Prostate gland (tissue), 2 donors: ENCODE measurements at regions not wholly inside any gene's neighbourhood (a gene's known extent, or its start where the extent isn't known, plus 50 kb on each side); places are given as distances from the start of the nearest gene placed in this dataset.

Source experiments
- DNase-seq: peaks from one replicate; pipeline ENCODE4 v3.0.0-alpha.2; 2019; ENCODE audit warnings: low spot score
- H3K27ac ChIP-seq, 2 donors: fragments of 200-600 bp; sonication (generic); 2 replicates each; pipeline ENCODE4 v1.5.1; 2017 to 2019
- H3K27me3 ChIP-seq: fragments of 200-600 bp; sonication (generic); replicated peaks from 2 replicates; pipeline ENCODE4 v1.5.1; 2019; ENCODE audit not compliant: insufficient read depth
- H3K36me3 ChIP-seq, 2 donors: fragments of 200-600 bp; sonication (generic); 1 replicate in 1 of 2; 2 replicates in 1 of 2; pipeline versions ENCODE4 v1.5.1 to v1.8.1; 2017 to 2019
- H3K4me1 ChIP-seq: fragments of 200-600 bp; sonication (generic); replicated peaks from 2 replicates; pipeline ENCODE4 v1.5.1; 2019
- H3K4me3 ChIP-seq, 2 donors: fragments of 200-600 bp; sonication (generic); 2 replicates each; pipeline ENCODE4 v1.5.1; 2017 to 2019
- H3K9me3 ChIP-seq: fragments of 200-600 bp; sonication (generic); 2 replicates; pipeline ENCODE4 v1.5.1; 2017
- POLR2A ChIP-seq: fragments of 450-650 bp; IDR thresholded peaks from one replicate; pipeline ENCODE4 v1.6.1; 2016; ENCODE audit warnings: antibody characterized with exemption, mild to moderate bottlenecking
- POLR2AphosphoS5 ChIP-seq: sonication (generic); formaldehyde crosslinking; IDR thresholded peaks from one replicate; pipeline ENCODE4 v1.6.1; 2017; ENCODE audit warnings: antibody characterized with exemption
- WGBS: methylation state at CpG from one replicate; pipeline ENCODE4 v1.1.5; 2018; 5-methylcytosine and 5-hydroxymethylcytosine counted together
- intact Hi-C: fragments of 100-400 bp; cut with DNase I; formaldehyde crosslinking; loops from one replicate; pipeline ENCODE4 v1.14.2; 2022
- TF ChIP-seq, protein P1 (sequence below), 4 experiments: fragments of 200-600 bp in 2 of 4; fragments of 450-650 bp in 2 of 4; sonication (generic) in 2 of 4; IDR thresholded peaks; 1 replicate in 3 of 4; 2 replicates in 1 of 4; pipeline ENCODE4 v1.5.1; 2016 to 2019; ENCODE audit warnings: antibody characterized with exemption in 4 of 4, mild to moderate bottlenecking in 2 of 4, moderate library complexity in 2 of 4

DNA sequence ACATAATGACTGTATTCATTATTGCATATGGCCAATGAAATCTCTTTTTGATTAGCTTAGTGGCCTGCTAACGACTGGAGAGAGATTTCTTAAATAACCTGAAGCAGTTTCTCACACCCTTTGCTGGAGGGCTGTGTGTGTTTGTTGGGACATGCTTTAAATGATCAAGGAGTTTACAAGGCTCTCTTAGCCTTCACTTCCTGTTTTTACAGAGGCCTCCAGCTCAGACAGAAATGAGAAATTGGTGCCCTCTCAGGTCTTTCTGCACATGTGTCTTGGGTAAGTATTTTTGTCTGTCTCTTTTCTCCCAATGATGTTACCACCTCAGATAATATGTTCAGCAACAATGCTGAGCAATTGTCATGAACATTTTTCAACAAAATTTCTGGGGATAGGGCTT lies 884.4 kb upstream of the CNTN5 start:
- DNase-seq, result no peak
- Histone ChIP-seq H3K9me3 (no peaks in the 10 kb centered on the region), H3K27me3 (no peaks in the 10 kb centered on the region), H3K27ac (no peak overlapping the region), H3K36me3 (no peaks in the 10 kb centered on the region), H3K4me3 (no peak overlapping the region), H3K4me1 (no peaks in the 10 kb centered on the region)
- intact Hi-C loops, result no loop called here
- 45% methylated on average over 1 of the region's 1 CpG for WGBS
- no peak for TF ChIP-seq POLR2AphosphoS5
- TF ChIP-seq, protein P1, sequence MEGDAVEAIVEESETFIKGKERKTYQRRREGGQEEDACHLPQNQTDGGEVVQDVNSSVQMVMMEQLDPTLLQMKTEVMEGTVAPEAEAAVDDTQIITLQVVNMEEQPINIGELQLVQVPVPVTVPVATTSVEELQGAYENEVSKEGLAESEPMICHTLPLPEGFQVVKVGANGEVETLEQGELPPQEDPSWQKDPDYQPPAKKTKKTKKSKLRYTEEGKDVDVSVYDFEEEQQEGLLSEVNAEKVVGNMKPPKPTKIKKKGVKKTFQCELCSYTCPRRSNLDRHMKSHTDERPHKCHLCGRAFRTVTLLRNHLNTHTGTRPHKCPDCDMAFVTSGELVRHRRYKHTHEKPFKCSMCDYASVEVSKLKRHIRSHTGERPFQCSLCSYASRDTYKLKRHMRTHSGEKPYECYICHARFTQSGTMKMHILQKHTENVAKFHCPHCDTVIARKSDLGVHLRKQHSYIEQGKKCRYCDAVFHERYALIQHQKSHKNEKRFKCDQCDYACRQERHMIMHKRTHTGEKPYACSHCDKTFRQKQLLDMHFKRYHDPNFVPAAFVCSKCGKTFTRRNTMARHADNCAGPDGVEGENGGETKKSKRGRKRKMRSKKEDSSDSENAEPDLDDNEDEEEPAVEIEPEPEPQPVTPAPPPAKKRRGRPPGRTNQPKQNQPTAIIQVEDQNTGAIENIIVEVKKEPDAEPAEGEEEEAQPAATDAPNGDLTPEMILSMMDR (IDR thresholded peaks at IDR 0.05), result no peak
- no peak for TF ChIP-seq POLR2A

DNA sequence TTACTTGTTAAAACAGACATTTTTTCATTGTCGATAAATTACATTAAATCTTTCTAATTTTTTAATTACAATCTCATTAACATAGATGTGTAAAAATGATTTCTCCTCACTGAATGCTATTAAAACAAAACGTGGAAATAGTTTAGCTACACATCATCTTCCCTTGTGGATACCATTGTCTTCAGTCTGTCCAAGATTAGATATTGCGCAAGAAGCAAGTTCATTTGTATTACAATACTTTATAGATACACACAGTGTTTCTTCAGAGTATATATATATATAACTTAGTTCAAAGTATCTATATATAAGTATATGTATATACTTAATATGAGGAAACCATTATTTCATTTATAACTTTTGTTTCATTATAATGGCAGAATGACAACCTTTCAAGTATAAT lies 883.3 kb upstream of the CNTN5 start:
- intact Hi-C loops, result no loop called here
- Histone ChIP-seq H3K27ac (no peak overlapping the region), H3K4me1 (no peaks in the 10 kb centered on the region), H3K9me3 (no peaks in the 10 kb centered on the region), H3K36me3 (no peaks in the 10 kb centered on the region), H3K4me3 (no peak overlapping the region), H3K27me3 (no peaks in the 10 kb centered on the region)
- WGBS, result 90% methylated on average over 3 of the region's 3 CpGs
- TF ChIP-seq POLR2A, result no peak
- TF ChIP-seq, protein P1 (IDR thresholded peaks at IDR 0.05), result no peak
- no peak for TF ChIP-seq POLR2AphosphoS5
- no peak for DNase-seq

DNA sequence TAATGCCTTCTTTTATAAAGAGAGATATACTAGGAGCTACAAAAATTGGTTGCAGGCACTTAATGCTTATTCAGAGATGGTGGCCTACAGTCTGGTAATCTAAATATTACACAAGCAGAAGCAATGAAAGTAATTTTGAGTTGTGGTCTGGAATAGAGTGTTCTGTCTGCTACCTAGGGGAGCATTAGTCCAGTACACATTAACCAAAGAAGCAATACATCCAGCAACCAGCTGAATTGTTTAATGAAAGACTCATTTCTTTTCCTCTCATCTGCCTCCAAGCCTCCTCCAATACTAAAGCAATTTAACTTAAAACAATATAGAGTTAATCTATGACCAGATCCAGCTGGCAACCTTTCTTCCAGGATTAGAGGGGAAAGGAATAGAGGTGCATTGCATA lies 877.1 kb upstream of the CNTN5 start:
- Histone ChIP-seq H3K4me1 (no peaks in the 10 kb centered on the region), H3K27me3 (no peaks in the 10 kb centered on the region), H3K9me3 (no peaks in the 10 kb centered on the region), H3K27ac (no peak overlapping the region), H3K36me3 (no peaks in the 10 kb centered on the region), H3K4me3 (no peak overlapping the region)
- intact Hi-C loops, result no loop called here
- DNase-seq, result no peak
- TF ChIP-seq POLR2A (no peak), POLR2AphosphoS5 (no peak)
- TF ChIP-seq, protein P1 (IDR thresholded peaks at IDR 0.05), result no peak

DNA sequence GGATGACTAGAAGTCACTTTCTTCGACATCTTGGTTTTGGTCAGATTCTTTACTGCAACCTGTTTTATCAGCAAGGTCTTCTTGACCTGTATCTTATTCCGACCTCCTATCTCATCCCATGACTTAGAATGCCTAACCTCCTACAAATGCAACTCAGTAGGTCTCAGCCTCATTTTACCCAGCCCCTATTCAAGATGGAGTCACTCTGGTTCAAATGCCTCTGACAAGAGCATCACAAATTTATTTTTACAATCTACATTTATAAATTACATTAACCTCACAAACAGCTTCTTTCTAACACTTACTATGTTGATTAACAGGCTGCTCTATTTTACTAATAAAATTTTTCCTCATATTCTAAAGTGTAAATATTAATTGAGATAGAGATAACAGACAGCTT lies 867.0 kb upstream of the CNTN5 start:
- 81% methylated on average over 2 of the region's 2 CpGs for WGBS
- Histone ChIP-seq H3K27ac (no peak overlapping the region), H3K9me3 (no peaks in the 10 kb centered on the region), H3K36me3 (no peaks in the 10 kb centered on the region), H3K27me3 (no peaks in the 10 kb centered on the region), H3K4me1 (no peaks in the 10 kb centered on the region), H3K4me3 (no peak overlapping the region)
- TF ChIP-seq POLR2AphosphoS5 (no peak), POLR2A (no peak)
- TF ChIP-seq, protein P1 (IDR thresholded peaks at IDR 0.05), result no peak
- intact Hi-C loops, result no loop called here
- no peak for DNase-seq

DNA sequence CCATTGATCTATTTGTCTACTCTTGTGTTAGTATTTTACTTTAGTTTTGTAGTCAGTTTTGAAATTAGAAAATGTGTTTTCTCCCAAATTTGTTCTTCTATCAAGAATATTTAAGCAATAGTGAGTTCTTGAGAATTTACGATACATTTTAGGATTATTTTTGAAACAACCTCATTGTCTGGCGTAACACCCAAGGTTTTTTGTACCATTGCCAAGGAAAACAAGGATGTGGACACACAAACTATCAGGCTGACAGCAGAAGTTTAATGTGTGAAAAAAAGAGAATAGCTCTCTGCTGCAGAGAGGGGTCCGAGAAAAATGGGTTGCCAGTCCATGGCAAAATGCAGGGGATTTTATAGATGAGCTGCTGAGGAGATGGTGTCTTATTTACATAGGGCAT lies 865.1 kb upstream of the CNTN5 start:
- intact Hi-C loops, result no loop called here
- H3K4me1 ChIP-seq, result no peaks in the 10 kb centered on the region
- H3K4me3 ChIP-seq, result no peak overlapping the region
- H3K36me3 ChIP-seq, result no peaks in the 10 kb centered on the region
- DNase-seq, result no peak
- 24% methylated on average over 3 of the region's 3 CpGs for WGBS
- H3K27ac ChIP-seq, result no peak overlapping the region
- TF ChIP-seq POLR2AphosphoS5, result no peak
- TF ChIP-seq POLR2A, result no peak
- TF ChIP-seq, protein P1 (IDR thresholded peaks at IDR 0.05), result no peak
- no peaks in the 10 kb centered on the region for H3K9me3 ChIP-seq
- no peaks in the 10 kb centered on the region for H3K27me3 ChIP-seq
